Fibroblast of skin of back (primary cell): ENCODE measurements at regions not wholly inside any gene's neighbourhood (a gene's known extent, or its start where the extent isn't known, plus 50 kb on each side); places are given as distances from the start of the nearest gene placed in this dataset.
A peak's percentile ranks its signal among the peaks of the same experiment; 100 is the strongest.
"Not testable (repeated sequence)": the region's sequence is repeated elsewhere in the genome, so short reads cannot be mapped to it uniquely, and the experiment has no call there.

Source experiments
- DNase-seq: peaks from one replicate; pipeline ENCODE4 v3.0.0-alpha.2; 2013

DNA sequence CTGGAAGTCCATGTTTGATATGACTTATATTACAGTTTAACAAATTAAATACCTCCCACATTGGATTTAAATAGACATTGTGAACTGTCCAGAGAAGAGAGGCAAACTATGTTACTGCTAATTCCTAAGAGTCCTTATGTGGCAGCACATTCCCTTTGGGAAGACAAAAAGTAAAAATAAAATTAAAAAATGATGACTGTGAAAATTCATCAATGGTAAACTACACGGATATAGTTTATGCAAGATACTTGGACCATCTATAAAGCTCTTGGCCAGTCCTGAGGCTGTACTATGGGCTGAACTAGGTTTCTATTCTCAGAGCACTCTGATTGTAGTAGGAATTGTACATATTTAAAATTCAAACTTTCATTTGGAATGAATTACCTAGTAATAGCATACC, 206.4 kb downstream of the LRRK2 start:
- DNase-seq: no peak

DNA sequence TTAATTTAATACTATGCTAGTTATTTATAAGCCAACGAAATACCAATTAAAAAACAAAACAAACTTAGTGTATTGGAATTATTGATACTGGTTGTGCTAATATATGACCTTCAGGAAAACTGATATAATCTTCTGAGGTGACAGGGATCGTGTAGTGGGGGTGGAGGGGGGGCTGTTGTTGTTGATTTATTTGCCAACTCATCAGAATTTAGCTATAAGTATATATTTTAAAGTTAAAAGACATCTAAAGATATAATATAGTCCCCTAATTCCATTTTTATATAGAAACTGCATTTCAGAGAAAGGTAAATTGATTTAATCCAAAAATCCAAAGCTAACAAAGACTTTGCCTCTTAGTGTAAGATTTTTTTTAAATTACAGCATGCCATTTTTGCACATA, 210.5 kb downstream of the LRRK2 start:
- no peak for DNase-seq

DNA sequence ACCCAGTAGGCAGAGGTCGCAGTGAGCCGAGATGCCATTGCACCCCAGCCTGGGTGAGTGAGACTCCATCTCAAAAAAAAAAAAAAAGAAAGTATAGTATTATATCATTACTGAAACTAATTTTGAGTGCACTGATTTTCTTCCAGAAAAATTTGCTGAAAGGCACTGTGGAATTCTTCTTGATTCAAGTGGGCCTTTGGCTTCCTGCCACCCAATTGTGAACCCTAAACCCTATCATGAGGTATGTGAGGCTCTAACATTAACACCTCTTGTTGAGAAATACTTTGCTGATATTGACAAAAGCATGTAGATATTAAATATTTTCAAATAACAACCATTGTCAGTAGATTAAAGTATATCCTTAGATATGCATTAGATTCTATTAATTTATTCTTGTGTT, 211.2 kb downstream of the LRRK2 start:
- DNase-seq: no peak

DNA sequence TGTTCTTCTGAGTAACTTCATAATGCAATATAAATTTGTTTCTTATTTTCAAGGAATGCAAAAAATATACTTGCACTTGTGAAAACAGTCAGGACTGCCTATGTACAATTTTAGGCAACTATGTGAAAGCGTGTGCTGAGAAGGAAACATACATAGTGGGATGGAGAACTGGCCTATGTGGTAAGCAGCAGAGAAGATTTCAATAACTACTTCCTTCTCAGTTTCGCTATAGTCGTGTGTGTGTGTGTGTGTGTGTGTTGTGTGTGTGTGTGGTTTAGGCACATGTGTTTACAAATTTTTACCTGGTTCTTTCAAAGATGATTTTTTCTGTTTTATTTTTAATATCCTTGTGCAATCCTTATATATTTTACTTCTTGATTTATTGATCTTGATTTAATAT, 211.8 kb downstream of the LRRK2 start:
- DNase-seq: no peak

DNA sequence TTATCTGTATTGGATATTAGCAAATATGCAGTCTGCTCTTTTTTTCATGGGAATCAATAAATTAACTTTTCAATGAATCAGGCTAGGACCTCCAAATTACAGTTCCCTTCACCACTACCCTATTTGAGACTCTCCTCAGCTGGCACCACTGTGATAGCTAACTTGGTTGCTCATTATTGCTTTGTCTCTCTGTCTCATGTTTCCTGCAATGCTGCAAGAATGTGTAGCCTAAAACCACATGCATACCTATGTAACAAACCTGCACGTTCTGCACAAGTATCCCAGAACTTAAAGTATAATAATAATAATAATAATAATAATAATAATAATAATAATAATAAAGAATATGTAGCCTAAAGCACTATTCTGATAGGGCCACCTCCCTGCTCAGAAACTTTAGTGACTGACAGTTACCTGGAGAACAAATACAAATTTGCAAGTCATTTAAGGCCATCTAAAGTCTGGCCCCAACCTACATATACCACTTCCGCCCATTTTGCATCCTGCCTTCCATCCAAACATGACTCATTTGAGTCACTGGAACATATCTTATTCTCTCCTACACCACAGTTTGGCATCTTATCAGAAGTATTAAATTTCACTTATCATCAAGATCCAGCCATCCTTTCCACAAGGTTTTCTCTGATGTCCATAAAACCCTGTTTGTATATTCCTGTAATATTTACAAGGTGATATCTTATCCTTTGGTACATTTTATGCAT, 215.1 kb downstream of the LRRK2 start:
- DNase-seq: no peak

DNA sequence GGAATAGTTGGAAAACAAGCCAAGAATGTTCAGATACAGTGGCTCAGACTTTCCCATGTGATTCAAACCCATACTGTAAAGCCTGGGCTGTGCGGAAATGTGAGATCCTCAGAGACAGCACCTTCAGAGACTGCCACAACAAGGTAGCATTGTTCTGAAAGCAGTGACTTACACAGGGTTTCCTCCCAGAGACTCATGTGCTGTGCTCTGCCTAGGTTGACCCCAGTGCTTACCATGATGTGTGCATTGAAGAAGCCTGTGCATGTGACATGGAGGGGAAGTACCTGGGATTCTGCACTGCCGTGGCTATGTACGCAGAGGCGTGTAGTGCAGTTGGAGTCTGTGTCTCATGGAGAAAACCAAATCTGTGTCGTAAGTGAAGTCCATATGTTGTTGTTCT, 219.4 kb downstream of the LRRK2 start:
- no peak for DNase-seq

DNA sequence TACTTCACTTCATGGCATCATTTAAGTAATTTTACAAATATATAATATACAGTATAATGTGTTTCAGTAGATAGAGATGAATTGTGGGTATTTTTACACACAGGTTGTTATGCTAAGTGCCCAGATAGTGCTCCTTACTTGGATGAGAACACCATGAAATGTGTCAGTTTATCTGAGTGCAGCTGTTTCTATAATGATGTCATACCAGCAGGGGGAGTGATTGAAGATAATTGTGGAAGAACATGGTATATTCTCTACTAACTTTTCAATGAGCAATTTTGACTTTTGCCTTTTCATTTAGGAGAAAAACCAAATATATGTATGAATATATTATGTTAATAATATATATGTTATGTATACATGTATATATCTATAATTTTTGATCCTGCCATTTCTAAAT, 221.6 kb downstream of the LRRK2 start:
- peak; percentile 14 for DNase-seq

DNA sequence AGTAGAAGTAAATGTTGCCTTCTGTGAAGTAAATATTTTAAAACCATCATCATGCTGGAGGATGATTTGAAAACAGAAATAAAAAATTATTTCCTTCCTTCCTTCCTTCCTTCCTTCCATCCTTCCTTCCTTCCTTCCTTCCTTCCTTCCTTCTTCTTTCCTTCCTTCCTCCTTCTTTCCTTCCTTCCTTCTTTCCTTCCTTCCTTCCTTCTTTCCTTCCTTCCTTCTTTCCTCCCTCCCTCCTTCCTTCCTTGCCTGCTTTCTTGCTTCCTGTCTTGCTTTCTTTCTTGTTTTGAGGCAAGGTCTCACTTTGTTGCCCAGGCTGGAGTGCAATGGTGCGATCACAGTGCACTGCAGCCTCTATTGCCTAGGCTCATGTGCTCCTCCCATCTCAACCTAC, 223.7 kb downstream of the LRRK2 start:
- not testable (repeated sequence) for DNase-seq

DNA sequence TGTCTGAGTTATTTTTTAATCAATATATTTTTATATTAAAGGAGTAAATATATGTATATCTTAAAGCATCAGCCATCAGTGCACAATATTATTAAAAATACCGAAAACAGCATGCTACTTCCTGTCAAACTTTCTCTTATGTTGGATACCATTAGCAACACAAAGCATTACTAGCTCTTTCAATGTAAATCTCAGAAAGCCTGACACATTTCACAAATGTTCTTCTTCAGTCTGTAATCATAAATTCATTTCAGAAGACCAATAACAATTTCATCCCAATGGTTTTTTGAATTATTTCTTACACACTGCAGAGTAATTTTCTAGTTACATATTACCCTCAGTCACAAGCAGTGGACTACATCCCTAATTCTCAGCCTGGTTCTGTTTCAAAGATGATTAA, 226.9 kb downstream of the LRRK2 start:
- no peak for DNase-seq

DNA sequence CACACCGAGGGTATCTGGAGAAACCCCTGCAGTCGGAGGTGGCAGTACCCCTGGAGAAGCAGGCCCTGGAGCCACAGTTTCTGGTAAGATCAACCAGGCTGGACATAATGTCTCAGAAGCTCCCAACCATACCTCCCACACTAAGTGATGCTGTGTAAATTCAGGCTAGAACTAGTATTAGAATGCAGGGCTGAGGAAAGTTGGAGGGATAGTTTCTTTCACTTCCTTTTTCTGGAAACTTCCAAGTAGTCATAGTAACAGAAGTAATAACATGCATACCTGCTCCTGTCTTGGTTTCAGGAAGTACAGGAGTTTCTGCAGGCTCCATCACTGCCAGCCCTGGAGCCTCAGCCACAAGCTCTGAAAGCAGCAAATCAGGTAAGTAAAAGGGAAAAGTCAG, 228.1 kb upstream of the CNTN1 start:
- DNase-seq: no peak

DNA sequence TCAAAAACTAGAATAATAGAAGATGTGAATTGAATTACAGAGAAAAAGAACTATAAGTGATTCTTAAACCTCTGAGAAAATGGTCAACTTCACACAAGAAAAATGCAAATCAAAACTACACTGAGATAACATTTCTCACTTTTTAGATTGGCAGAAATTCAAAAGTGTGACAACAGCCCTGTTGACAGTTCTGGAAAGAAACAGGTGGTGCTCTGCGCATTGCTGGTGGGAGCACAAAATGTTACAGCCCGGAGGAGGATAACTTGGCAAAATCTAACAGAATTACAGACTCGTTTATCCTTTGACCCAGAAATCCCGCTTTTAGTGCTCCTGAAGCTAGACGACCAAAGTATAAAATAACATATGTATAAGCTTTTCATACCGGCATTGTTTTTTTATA, 222.5 kb upstream of the CNTN1 start:
- no peak for DNase-seq

DNA sequence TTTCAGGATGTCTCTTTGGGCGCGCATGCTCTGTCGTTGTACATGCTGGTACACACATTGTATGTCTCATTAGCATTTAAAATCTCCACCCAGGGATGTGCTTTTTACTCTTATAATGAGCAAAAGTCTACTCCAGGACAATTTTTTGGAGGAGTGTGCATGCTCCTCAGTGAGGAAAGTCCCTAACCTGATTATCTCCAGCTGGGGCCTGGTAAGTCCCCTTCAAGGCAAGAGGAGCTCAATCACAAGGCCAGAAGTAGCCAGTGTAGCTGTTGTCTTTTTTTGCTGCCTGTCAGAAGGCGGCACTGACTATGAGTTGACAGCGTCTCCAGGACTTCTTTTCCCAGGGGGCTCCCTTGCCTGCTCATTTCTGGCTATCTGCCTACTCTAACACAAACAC, 218.3 kb upstream of the CNTN1 start:
- DNase-seq: no peak

DNA sequence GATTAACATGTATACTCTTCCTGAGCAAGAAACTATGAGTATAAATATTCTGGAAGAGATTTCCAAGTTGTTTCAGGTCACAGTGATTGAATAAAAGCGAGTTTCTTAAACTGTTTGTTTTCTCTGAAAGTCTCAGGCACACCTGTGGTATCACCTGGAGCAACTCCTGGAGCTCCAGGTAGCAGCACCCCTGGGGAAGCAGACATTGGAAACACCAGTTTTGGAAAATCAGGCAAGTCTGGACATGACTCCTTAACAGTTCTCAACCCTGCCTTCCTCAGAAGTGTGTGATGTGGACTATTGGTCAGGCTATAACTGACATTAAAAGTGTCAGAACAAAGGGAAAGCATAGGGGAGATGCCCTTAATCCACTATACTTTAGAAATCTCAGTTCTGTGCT, 217.6 kb upstream of the CNTN1 start:
- no peak for DNase-seq

DNA sequence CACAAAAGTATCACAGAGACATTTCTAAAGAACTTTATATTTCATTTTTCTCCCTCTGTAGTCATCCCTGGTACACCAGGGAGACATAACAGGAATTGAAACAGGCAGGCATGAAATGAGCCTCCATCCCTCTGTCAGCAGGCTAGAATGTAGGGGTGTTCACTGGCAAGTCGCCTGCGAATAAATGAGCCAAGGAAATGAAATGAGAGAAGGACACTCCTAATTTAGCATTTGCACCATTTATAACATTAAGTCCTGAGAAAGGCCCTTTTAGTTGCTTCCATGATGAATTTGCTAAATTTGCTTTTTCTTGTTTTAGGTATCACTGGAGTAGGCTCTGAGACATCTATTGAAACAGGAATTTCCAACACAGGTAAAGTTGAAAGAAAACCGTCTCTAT, 192.4 kb upstream of the CNTN1 start:
- DNase-seq: no peak

DNA sequence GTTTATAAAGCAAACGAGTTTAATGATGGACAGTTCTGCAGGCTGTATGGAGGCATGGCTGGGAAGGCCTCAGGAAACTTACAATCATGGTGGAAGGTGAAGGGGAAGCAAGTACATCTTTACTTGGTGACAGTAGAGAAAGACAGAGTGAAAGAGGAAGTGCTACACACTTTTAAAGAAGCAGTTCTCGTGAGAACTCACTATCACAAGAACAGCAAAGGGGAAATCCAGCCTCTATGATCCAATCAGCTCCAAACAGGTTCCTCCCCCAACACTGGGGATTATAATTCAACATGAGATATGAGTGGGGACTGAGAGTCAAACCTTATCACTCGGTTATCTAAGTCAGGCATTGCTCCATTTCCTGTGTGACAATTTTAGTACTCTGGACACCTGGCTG, 189.9 kb upstream of the CNTN1 start:
- no peak for DNase-seq

DNA sequence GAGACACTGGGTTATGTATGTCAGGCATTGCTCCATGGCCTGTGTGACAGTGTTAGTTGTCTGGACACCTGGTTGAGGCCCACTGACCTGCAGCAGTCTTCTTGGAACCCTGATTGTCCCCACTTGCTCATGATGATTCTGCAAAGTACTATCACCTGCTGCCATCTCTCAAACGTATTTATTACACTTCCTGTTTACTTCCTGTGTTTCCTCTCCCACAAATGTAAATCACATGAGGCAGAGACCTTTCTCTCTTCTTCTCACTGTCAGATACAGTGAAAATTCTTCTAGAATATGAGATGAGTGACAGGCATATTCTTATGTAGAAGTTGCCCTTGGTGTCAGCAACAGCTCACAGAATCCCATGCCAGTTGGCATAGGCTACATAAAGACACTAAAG, 186.9 kb upstream of the CNTN1 start:
- DNase-seq: no peak

DNA sequence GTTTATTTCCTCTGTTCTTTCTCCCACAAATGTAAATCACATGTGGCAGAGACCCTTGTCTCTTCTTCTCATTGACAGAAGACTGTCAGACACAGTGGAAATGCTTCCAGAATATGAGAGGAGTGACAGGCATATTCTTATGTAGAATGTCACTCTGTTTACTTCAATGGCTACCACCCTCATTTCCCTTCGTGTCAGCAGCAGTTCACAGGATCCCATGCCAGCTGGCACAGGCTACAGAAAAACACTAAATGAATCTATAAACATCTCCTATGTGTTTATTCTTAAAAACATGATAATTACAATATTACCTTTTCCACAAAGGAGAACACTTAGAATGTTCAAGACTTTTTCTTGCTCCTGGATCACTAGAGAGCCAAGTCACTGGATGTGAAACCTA, 183.8 kb upstream of the CNTN1 start:
- no peak for DNase-seq

DNA sequence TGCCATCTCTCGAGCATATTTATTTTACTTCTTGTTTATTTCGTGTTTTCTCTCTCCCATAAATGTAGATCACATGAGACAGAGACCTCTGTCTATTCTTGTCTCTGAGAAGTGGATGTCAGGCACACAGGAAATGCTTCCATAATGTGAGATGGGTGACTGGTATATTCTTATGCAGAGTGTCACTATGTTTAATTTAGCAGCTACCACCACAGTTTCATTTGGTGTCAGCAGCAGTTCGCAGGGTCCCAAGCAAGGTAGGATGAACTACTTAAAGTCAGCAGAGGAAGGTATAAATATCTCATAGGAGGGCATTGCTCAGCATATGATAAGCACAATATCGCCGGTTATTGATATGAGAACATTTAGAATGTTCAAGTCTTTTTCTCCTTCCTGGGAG, 180.9 kb upstream of the CNTN1 start:
- DNase-seq: no peak

DNA sequence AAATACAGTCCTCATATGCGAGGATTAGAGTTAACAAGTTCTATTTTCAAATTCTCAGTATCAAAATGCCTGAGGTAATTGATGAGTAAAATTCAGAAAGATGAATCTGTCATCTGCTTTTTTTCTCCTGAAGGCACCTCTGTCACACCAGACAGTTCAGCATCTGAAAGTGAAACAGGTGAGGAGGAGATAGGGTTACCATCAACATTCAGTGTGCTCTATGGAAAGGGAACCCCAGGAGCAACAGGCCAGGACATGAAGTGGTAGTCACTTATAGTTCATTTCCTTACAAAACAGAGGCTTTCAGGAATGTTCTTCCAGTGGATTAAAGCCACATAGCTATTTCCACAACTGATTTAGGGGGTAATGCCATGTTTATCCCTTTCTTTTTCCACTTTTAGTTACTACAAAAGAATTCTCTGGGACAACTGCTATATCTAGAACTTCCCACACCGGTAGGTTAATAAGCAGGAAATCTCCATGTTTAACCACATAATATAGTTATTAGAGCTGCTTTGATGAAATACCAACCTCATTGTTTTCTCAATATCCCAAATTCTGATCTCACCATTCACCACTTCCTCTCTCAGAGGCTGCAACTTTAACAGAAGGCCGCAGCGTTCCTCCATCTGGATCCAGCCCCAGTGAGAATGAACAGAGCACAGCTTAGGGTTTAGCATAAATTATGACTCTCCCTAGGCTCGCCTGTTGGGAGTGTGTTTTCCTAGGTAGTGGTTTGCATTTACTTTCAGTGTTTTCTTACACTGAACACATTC, 177.0 kb upstream of the CNTN1 start:
- DNase-seq: peak; percentile 0

DNA sequence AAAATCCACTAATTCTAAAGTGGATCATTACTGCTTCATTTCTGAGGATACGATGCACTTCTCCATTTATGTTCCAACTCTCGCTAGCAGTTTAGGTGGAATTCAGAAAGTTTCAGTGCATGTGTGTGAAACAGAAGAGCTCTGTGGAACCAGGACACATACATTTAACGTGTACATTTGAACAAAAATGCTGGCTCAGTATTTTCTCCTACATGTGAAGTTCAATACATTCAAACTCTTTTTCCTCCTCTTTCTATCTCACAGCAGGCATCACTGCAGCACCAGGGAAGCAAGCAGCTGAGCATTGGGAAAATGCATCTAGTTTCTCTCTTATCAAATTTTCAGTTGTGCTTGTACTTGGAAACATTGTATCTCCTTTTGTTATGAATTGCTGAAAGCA, 169.4 kb upstream of the CNTN1 start:
- DNase-seq: no peak

DNA sequence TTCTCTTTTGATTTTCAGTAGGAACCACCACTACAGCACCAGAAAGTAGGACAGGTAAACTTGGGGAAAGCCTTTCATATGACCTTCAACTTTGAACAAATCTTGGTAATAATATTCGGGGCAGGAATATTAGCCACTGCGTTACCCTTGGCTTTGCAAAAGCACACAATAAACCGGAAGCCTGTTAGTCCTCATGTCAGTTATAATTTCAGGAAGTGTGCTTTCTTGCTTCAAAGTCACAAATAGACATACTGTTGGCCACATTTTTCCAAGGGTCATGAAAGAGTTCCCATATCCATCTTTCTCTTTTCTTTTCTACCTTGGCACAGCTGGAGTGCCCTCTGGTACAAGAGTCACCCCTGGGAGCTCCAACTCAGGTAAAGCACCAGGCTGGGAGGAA, 167.2 kb upstream of the CNTN1 start:
- DNase-seq: no peak

DNA sequence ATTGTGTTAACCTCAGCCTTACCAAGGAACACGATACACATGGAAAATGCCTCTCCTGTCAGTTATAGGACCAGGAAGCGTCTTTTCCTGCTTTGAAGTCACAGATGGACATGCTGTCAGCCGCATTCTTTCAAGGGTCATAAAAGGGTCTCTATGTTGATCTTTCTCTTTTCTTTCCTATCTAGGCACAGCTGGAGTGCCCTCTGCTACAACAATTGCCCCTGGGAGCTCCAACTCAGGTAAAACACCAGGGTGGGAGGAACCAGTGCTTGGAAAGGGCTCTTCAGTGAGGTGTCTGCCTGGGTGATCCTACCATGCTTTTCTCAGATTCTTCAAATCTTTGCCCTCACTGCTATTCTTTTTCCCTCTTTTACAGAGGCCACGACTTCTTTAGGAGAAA, 157.4 kb upstream of the CNTN1 start:
- DNase-seq: no peak

DNA sequence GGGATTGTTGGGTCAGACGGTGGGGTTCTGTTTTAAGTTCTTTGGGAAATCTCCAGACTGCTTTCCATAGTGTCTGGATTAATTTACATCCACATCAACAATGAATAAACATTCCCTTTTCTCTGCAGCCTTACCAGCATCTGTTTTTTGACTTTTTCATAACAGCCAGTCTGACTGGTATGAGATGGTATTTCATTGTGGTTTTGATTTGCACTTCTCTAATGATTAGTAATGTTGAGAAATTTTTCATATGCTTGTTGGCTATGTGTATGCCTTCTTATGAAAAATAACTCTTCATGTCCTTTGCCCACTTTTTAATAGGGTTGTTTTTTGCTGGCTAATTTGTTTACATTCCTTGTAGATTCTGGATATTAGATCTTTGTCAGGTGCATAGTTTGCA, 140.8 kb upstream of the CNTN1 start:
- DNase-seq: no peak

DNA sequence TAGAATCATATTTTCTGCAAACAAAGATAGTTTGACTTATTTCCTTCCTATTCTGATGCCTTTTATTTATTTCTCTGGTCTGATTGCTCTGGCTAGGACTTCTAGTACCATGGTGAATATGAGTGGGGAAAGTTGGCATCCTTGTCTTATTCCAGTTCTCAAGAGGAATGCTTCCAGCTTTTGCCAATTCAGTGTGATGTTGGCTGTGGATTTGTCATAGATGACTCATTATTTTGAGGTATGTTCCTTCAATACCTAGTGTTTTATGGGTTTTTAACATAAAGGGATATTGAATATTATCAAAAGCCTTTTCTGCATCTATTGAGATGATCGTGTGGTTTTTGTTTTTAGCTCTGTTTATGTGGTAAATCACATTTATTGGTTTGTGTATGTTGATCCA, 139.4 kb upstream of the CNTN1 start:
- DNase-seq: no peak

DNA sequence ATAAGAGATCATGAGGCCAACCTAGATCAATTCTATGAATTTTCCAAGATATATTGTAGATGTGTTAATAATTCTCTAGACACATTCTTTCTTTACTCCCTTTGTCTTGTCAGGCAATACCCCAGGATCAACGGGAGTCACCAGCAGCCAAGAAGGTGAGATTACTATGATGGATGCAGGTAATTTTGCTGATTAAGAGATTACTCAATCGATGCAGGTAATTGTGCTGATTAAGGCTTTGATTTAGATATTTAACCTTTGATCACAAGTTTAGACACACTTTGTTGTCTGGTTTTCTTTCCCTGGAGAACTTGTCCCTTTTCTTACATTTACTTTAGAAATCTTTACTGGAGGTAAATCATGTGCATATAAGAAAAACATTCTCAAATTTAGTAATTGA, 134.3 kb upstream of the CNTN1 start:
- DNase-seq: no peak
